ENCODE measurements at regions not wholly inside any gene's neighbourhood (a gene's known extent, or its start where the extent isn't known, plus 50 kb on each side); places are given as distances from the start of the nearest gene placed in this dataset.

GRCh38 chr2:213232649-213233437, 51.4 kb upstream of the SPAG16 start:
- no peaks in the 10 kb centered on the region for H3K27me3 ChIP-seq
- no peaks in the 10 kb centered on the region for H3K4me1 ChIP-seq
- H3K36me3 ChIP-seq = no peaks in the 10 kb centered on the region
- intact Hi-C loops (cut with DNase I; ENCODE audit: low total_unique reads) = no loop called here
- DNase-seq = no peak
- no peak for ATAC-seq
- H3K4me3 ChIP-seq = no peak overlapping the region
- no peak for TF ChIP-seq POLR2A (IDR thresholded peaks at IDR 0.05)
- TF ChIP-seq, protein P1, sequence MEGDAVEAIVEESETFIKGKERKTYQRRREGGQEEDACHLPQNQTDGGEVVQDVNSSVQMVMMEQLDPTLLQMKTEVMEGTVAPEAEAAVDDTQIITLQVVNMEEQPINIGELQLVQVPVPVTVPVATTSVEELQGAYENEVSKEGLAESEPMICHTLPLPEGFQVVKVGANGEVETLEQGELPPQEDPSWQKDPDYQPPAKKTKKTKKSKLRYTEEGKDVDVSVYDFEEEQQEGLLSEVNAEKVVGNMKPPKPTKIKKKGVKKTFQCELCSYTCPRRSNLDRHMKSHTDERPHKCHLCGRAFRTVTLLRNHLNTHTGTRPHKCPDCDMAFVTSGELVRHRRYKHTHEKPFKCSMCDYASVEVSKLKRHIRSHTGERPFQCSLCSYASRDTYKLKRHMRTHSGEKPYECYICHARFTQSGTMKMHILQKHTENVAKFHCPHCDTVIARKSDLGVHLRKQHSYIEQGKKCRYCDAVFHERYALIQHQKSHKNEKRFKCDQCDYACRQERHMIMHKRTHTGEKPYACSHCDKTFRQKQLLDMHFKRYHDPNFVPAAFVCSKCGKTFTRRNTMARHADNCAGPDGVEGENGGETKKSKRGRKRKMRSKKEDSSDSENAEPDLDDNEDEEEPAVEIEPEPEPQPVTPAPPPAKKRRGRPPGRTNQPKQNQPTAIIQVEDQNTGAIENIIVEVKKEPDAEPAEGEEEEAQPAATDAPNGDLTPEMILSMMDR (IDR thresholded peaks at IDR 0.05 in 4 of 5, conservative IDR thresholded peaks at IDR 0.05 in 1 of 5) = no peak
- H3K27ac ChIP-seq = no peak overlapping the region
- in situ Hi-C loops (cut with MboI; ENCODE audit: low sequenced_read_pairs in 4 of 4) = loop anchor here in 1 of 4 donors (25.0 kb wide), 1 partner anchor 704 kb away; no protein-coding TSS in a partner anchor
- H3K9me3 ChIP-seq = no peaks in the 10 kb centered on the region

- in situ Hi-C loops (cut with MboI; ENCODE audit: low sequenced_read_pairs in 4 of 4) = loop anchor here in 1 of 4 donors (25.0 kb wide), 1 partner anchor 704 kb away; no protein-coding TSS in a partner anchor
- H3K4me1 ChIP-seq = no peaks in the 10 kb centered on the region
- H3K27me3 ChIP-seq = no peaks in the 10 kb centered on the region
- DNase-seq = no peak
- no peaks in the 10 kb centered on the region for H3K9me3 ChIP-seq
- no peak overlapping the region for H3K4me3 ChIP-seq
- no peak for ATAC-seq
- TF ChIP-seq, protein P1 (IDR thresholded peaks at IDR 0.05 in 4 of 5, conservative IDR thresholded peaks at IDR 0.05 in 1 of 5) = no peak
- TF ChIP-seq POLR2A (IDR thresholded peaks at IDR 0.05) = no peak
- H3K36me3 ChIP-seq = no peaks in the 10 kb centered on the region
- intact Hi-C loops (cut with DNase I; ENCODE audit: low total_unique reads) = no loop called here
- no peak overlapping the region for H3K27ac ChIP-seq
Measured at GRCh38 chr2:213233438-213234330, 50.6 kb upstream of the SPAG16 start.

Data from gastrocnemius medialis (tissue), 4 donors.